Transverse colon (tissue), 4 donors: ENCODE measurements at regions not wholly inside any gene's neighbourhood (a gene's known extent, or its start where the extent isn't known, plus 50 kb on each side); places are given as distances from the start of the nearest gene placed in this dataset.

ENCODE experiments used
- DNase-seq: peaks from one replicate; pipeline ENCODE4 v3.0.0-alpha.2; 2019
- H3K27ac ChIP-seq, 4 donors: fragments of 200-600 bp; sonication (generic); 2 replicates each; pipeline ENCODE4 v1.5.1; 2016 to 2018; ENCODE audit warnings: inconsistent platforms in 4 of 4
- H3K27me3 ChIP-seq: fragments of 200-600 bp; sonication (generic); 2 replicates; pipeline ENCODE4 v1.5.1; 2017; ENCODE audit warnings: inconsistent platforms
- H3K36me3 ChIP-seq, 4 donors: fragments of 200-600 bp; sonication (generic); 2 replicates each; pipeline ENCODE4 v1.5.1; 2017 to 2019; ENCODE audit warnings: inconsistent platforms in 4 of 4
- H3K4me1 ChIP-seq, 4 donors: fragments of 200-600 bp; sonication (generic); 2 replicates each; pipeline ENCODE4 v1.5.1; 2017 to 2020; ENCODE audit warnings: inconsistent platforms in 4 of 4
- H3K4me3 ChIP-seq, 4 donors: fragments of 200-600 bp; sonication (generic); 1 replicate in 1 of 4; 2 replicates in 3 of 4; pipeline versions ENCODE4 v1.5.1 to v1.6.1; 2017 to 2019; ENCODE audit warnings: inconsistent platforms in 4 of 4
- H3K9me3 ChIP-seq, 2 donors: fragments of 200-600 bp; sonication (generic); 2 replicates each; pipeline ENCODE4 v1.5.1; 2017 to 2019; ENCODE audit warnings: inconsistent platforms in 2 of 2
- CTCF ChIP-seq, 5 experiments: fragments of 200-600 bp in 3 of 5; fragments of 450-650 bp in 2 of 5; sonication (generic) in 3 of 5; IDR thresholded peaks; 1 replicate in 2 of 5; 2 replicates in 3 of 5; pipeline ENCODE4 v1.5.1; 2016 to 2017; ENCODE audit warnings: antibody characterized with exemption in 5 of 5, inconsistent platforms in 3 of 5, mild to moderate bottlenecking in 2 of 5, moderate library complexity in 1 of 5
- EP300 ChIP-seq: sonication (generic); formaldehyde crosslinking; IDR thresholded peaks from one replicate; pipeline ENCODE4 v1.6.1; 2017; ENCODE audit warnings: antibody characterized with exemption, low read depth
- POLR2A ChIP-seq: fragments of 450-650 bp; IDR thresholded peaks from one replicate; pipeline ENCODE4 v1.6.1; 2016; ENCODE audit warnings: antibody characterized with exemption, mild to moderate bottlenecking, moderate library complexity
- POLR2AphosphoS5 ChIP-seq, 3 donors: sonication (generic); formaldehyde crosslinking; IDR thresholded peaks; one replicate each; pipeline ENCODE4 v1.6.1; 2016; ENCODE audit warnings: antibody characterized with exemption in 3 of 3
- WGBS, 2 donors: methylation state at CpG; one replicate each; pipeline ENCODE4 v1.1.5; 2018; ENCODE audit warnings: low coverage in 1 of 2; 5-methylcytosine and 5-hydroxymethylcytosine counted together
- in situ Hi-C, 4 donors: fragments of 200-750 bp; cut with MboI; loops; one replicate each; pipeline versions ENCODE4 v1.15.0 to v1.15.1; 2017; ENCODE audit warnings: low sequenced_read_pairs in 3 of 4, low pct_ligation_motif_present in 1 of 4, low pct_unique_long_range_greater_than_20kb in 1 of 4
- intact Hi-C: fragments of 100-400 bp; cut with DNase I; formaldehyde crosslinking; loops from one replicate; pipeline ENCODE4 v1.15.1; 2023; ENCODE audit warnings: low total_unique reads

GRCh38 chr5:154567155-154567554 lies 89.1 kb upstream of the HAND1 start:
- intact Hi-C loops = no loop called here
- Histone ChIP-seq H3K9me3 (no peaks in the 10 kb centered on the region), H3K36me3 (no peaks in the 10 kb centered on the region), H3K27me3 (no peaks in the 10 kb centered on the region), H3K27ac (no peak overlapping the region), H3K4me1 (no peaks in the 10 kb centered on the region), H3K4me3 (no peak overlapping the region)
- TF ChIP-seq POLR2A (no peak), EP300 (no peak)
- WGBS, 2 donors = 74 to 80% methylated on average over 1 to 6 of the region's 6 CpGs
- in situ Hi-C loops = no loop called here
- no peak for DNase-seq

- WGBS, 2 donors = 61 to 64% methylated on average over 2 to 5 of the region's 5 CpGs
- TF ChIP-seq CTCF (IDR thresholded peaks at IDR 0.05) = no peak
- no peak for TF ChIP-seq POLR2AphosphoS5 (IDR thresholded peaks at IDR 0.05)
- TF ChIP-seq EP300 = no peak
- no peak for TF ChIP-seq POLR2A
- H3K9me3 ChIP-seq = no peaks in the 10 kb centered on the region
- H3K27ac ChIP-seq = no peak overlapping the region
- no peak for DNase-seq
- H3K36me3 ChIP-seq = no peaks in the 10 kb centered on the region
- H3K4me1 ChIP-seq = no peaks in the 10 kb centered on the region
- H3K4me3 ChIP-seq = no peak overlapping the region
- intact Hi-C loops (no loop called here), in situ Hi-C loops (no loop called here)
- no peaks in the 10 kb centered on the region for H3K27me3 ChIP-seq
These were observed 88.2 kb upstream of the HAND1 start for GRCh38 chr5:154566146-154566680.

- H3K9me3 ChIP-seq = no peaks in the 10 kb centered on the region
- H3K36me3 ChIP-seq = no peaks in the 10 kb centered on the region
- H3K27ac ChIP-seq = no peak overlapping the region
- no peaks in the 10 kb centered on the region for H3K4me1 ChIP-seq
- no peak for TF ChIP-seq POLR2AphosphoS5 (IDR thresholded peaks at IDR 0.05)
- TF ChIP-seq POLR2A = no peak
- no peak for TF ChIP-seq CTCF (IDR thresholded peaks at IDR 0.05)
- TF ChIP-seq EP300 = no peak
- in situ Hi-C loops = no loop called here
- no peaks in the 10 kb centered on the region for H3K27me3 ChIP-seq
- WGBS, 2 donors = 88 to 89% methylated on average over 5 of the region's 5 CpGs
- no peak for DNase-seq
- no peak overlapping the region for H3K4me3 ChIP-seq
- intact Hi-C loops = no loop called here
These were observed 87.1 kb upstream of the HAND1 start for GRCh38 chr5:154565123-154565522.

GRCh38 chr5:154562244-154562880 lies 84.3 kb upstream of the HAND1 start:
- intact Hi-C loops = no loop called here
- Histone ChIP-seq H3K9me3 (no peaks in the 10 kb centered on the region), H3K27ac (no peak overlapping the region), H3K27me3 (no peaks in the 10 kb centered on the region), H3K36me3 (no peaks in the 10 kb centered on the region), H3K4me3 (no peak overlapping the region), H3K4me1 (no peaks in the 10 kb centered on the region)
- in situ Hi-C loops = no loop called here
- WGBS, 2 donors = 81 to 88% methylated on average over 1 to 4 of the region's 4 CpGs
- DNase-seq = no peak
- TF ChIP-seq POLR2A (no peak), POLR2AphosphoS5 (IDR thresholded peaks at IDR 0.05) (no peak), EP300 (no peak)

GRCh38 chr5:154559398-154560276 lies 81.6 kb upstream of the HAND1 start:
- Histone ChIP-seq H3K36me3 (no peaks in the 10 kb centered on the region), H3K9me3 (no peaks in the 10 kb centered on the region), H3K4me3 (no peak overlapping the region), H3K27ac (no peak overlapping the region), H3K27me3 (no peaks in the 10 kb centered on the region), H3K4me1 (no peaks in the 10 kb centered on the region)
- WGBS, 2 donors = 71 to 72% methylated on average over 5 to 6 of the region's 6 CpGs
- intact Hi-C loops = no loop called here
- TF ChIP-seq EP300 (no peak), POLR2AphosphoS5 (IDR thresholded peaks at IDR 0.05) (no peak), CTCF (IDR thresholded peaks at IDR 0.05) (no peak), POLR2A (no peak)
- in situ Hi-C loops = no loop called here
- DNase-seq = no peak
